ENCODE measurements at regions not wholly inside any gene's neighbourhood (a gene's known extent, or its start where the extent isn't known, plus 50 kb on each side); places are given as distances from the start of the nearest gene placed in this dataset.
"Not testable (repeated sequence)": the region's sequence is repeated elsewhere in the genome, so short reads cannot be mapped to it uniquely, and the experiment has no call there.

DNA sequence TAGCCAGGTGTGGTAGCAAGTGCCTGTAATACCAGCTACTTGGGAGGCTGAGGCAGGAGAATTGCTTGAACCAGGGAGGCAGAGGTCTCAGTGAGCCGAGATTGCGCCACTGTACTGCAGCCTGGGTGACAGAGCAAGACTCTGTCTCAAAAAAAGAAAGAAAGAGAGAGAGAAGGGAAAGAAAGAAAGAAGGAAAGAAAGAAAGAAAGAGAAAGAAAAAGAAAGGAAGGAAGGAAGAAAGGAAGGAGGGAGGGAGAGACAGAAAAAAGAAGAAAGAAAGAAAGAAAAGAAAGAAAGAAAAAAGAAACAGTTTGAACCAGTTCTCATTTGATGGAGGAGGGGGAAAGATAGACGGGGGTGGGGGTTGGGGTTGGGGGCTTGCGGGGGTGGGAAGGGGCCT, 59.6 kb upstream of the HSPA9 start:
- DNase-seq; intact Hi-C loops (cut with DNase I, micrococcal nuclease); ATAC-seq: not testable (repeated sequence)

DNA sequence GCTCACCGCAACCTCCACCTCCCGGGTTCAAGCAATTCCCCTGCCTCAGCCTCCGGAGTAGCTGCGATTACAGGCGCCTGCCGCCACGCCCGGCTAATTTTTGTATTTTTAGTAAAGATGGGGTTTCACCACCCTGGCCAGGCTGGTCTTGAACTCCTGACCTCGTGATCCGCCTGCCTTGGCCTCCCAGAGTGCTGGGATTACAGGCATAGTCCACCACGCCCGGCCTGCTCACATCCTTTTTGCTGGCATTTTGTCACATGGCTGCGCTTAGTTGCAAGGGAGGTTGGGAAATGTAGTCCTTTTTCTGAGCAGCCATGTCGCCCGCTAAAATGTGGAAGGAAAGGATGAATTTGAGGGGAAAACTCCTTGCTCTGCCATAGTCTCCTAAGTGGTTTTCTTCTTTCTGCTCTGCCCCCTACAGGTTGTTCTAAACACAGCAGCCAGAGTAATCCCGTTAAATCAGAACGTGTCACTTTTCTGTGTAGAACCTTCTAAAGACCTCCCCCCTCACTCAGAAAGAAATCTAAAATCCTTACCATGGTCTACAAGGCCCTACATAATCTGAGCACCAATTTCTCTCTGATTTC, 57.8 kb upstream of the HSPA9 start:
- peak; percentile 83 for ATAC-seq
- DNase-seq: peak; percentile 43 to 61
- intact Hi-C loops (cut with DNase I, micrococcal nuclease): no loop called here

DNA sequence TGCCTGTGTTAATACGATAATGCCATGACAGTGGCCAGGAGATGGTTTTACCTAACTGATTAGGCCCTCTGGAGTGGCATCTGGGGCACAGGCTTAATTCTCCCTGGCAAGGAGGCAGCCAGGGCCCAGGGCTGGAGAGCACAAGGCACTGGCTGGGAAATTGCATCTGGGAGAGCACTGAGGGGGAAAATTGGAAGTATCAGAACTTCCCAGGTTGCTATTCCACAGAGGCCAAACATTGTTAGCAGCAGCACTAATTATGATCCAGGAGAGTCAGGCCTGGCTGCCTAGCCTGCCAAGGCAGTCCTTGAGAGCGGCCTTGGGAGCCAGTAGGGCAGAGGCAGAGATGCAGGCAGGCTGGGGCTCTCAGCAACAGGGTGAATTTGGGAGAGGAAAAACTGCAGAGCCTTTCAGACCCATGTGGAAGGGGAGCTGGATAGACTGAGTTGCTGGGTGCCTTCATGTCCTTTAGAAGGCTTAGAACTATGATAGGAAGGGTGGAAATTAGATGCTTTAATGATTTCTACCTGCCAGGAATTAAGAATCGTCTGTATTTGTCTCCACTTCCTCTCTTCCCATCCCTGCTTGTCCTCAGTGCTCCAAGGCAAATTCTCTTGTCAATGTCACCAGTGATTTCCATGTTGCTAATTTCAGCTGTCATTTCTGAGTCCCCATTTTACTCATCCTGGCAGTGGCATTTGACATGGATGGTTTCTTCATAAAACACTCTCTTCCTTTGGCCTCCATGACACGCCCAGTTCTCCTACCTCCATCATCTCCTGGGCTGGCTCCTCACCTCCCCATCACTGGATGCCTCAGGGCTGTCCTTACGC, 56.1 kb upstream of the HSPA9 start:
- intact Hi-C loops (cut with DNase I, micrococcal nuclease): no loop called here
- ATAC-seq: no peak

DNA sequence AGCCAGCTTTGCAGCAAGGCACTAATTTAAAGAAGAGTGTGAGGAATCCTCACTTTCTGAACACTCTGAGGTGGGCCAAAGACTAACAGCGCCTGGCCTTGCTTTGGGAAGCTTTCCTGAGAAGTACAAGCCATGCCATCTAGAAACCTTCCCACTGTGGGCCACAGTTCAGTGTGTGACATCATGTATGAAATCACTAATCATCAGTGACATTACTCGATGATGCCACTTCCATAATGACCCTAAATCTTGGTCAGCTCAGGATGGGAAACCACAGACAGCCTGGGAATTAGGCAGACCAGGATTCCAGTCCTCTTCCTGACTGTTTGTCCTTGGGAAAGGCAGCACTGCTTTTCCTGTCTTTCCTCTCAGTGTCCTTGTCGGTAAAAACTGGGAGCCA, 54.2 kb upstream of the HSPA9 start:
- DNase-seq (no peak), ATAC-seq (no peak)
- intact Hi-C loops (cut with DNase I, micrococcal nuclease): no loop called here

More for the DNA sequence above, 56.1 kb upstream of the HSPA9 start:
- DNase-seq: no peak

DNA sequence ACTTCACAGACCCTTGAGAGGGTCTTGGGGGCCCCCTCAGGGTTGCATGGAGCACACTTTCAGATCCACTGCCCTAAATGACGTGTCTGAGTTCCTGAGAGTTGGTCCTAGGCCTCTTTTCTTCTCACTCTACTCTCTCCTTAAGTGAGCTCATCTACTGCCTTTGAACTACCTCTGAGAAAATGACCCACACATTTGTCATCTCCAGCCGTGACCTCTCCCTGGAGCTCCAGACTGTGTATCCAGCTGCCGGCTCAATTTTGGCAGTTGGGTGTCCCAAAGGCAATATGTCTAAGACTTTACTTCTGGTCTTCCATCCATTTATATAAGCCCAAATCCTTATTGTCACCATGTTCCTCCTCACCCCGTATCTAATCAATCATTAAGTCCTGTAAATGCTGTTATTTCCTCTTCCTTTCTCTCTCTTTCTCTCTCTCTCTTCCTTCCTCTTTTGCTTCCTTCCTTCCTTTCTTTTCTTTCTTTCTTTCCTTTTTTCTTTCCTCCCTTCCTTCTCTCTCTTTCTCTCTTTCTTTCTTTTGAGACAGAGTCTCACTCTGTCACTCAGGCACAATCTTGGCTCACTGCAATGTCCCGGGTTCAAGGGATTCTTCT, 51.2 kb upstream of the HSPA9 start:
- DNase-seq: no peak
- intact Hi-C loops (cut with DNase I, micrococcal nuclease): no loop called here

DNA sequence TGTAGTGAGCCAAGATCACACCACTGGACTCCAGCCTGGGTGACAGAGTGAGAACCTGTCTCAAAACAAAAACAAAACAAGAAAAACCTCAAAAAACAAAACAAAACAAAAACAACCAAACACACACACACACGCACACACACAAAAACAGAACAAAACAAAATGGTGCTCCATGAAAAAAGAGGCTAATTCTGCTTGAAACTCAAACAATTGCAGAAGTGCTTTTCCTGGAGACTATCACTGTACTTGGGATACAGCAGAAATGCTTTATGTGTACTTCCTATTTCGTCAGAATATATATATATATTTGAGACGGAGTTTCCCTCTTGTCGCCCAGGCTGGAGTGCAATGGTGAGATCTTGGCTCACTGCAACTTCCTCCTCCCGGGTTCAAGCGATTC, 49.9 kb upstream of the HSPA9 start:
- ATAC-seq: no peak
- intact Hi-C loops (cut with DNase I, micrococcal nuclease): no loop called here
- DNase-seq: no peak

More for the DNA sequence above, 51.2 kb upstream of the HSPA9 start:
- ATAC-seq: no peak

All from left colon (tissue), 2 donors.